NCI-H748 (cell line): ENCODE measurements at regions not wholly inside any gene's neighbourhood (a gene's known extent, or its start where the extent isn't known, plus 50 kb on each side); places are given as distances from the start of the nearest gene placed in this dataset.

Experiments
- DNase-seq: peaks from one replicate; lab custom pipeline; 2025; ENCODE audit not compliant: unreplicated experiment; lab: John Stamatoyannopoulos, UW

DNA sequence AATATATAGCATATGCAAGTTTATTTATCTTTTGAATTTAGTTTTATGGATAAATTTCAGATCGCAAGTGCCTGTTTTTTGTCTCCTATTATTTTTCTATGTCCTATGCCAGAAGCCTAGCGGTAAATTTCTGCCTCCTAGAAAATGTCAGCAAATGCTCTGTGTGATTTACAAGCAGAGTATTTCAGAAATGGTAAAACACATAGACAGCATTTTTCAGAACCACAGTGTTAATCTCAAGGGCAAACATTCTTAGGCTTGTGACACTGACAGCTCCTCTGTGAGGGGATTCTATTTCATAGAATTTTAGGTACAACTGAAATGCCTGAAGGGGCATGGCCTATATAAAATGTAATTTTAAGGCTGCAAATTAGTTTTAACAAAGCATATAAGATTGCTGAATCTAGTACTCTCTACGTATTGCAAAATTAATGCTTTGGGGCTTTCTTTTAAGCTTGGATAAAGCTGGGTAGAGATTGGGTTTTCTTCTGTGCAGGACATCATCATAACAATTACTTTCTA lies 89.9 kb upstream of the PTCHD4 start:
- no peak for DNase-seq

DNA sequence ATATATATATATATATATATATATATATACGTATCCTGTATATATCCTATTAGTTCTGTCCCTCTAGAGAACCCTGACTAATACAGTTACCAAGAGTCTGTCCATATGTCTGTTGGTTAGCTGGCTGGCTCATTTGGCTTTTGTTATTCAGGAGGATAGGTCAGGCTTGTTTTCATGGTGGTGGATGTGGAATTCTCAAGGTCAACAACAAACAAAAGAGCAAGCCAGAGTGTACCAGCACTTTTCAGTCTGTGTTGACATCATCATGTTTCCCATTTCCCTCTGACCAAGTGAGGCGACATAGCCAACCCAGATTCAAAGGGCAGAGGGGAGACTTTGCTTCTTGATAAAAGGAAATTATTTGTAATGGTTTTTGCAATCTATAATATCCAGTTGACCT lies 88.5 kb upstream of the PTCHD4 start:
- DNase-seq, result no peak

DNA sequence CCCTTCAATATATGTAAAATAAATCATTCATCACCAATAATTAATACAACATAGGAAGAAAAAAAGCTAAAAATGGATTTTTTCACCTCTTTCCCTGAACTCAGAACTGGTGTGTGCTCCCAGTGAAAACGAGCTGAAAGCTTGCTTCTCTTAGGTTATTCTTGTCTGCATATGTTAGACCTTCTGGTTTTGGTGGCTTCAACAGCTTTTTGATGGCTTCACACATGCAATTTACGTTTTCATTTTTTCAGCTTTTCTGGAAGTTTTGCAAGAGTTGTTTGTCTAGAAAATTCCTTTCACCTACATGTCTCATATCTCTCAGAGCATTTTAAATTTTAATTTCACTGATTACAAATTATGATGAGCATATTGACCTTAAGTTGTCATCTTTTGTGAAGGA lies 86.9 kb upstream of the PTCHD4 start:
- no peak for DNase-seq

DNA sequence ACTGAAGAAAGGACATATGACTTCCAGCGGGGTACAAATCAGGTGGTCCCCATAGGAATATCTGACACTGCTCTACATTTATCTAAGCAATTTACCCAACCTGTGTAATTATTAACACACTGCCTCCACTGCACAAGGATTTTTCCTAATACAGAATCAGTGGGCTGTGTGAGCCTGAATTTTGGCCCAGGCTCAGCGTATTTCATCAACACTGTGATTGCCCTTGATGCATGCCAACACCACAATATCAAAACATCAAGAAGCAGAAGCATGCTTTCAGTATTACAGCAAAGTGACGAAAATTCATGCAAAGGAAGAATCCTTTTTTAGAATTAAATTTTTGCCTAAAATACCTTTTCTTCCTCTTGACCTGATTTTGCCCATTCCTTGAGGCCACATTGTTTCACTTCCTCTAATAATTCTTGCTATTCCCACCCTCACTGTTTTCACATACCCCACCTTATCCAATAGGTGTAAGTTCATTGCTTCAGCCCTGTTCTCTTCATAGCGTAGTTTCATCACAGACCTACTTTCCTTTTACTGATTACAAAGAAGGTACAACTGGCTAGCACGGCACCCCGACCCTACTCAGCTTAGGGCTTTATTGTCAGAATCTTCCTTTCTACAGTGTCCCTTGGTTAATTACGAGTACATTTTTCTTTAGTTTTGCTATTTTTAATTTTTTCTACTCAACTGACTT lies 83.7 kb upstream of the PTCHD4 start:
- peak; percentile 81 for DNase-seq

DNA sequence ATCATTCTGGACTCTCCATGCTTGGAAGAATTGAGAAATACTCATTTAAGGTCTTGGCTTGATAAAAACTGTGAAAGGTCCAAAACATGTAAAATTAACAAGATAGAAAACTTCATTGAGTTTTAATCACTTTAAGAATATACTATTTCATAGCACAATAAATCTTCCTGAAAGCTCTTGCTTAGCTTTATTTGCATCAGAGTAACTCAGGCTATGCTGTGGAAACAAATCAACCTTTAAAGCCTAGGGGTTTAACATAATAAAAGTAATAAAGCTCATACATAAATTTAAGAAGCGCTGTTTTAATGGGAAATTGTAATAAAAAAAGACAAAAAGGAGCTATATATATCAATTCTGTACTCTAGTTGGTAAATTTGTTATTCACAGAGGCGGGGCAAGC lies 77.2 kb upstream of the PTCHD4 start:
- no peak for DNase-seq

DNA sequence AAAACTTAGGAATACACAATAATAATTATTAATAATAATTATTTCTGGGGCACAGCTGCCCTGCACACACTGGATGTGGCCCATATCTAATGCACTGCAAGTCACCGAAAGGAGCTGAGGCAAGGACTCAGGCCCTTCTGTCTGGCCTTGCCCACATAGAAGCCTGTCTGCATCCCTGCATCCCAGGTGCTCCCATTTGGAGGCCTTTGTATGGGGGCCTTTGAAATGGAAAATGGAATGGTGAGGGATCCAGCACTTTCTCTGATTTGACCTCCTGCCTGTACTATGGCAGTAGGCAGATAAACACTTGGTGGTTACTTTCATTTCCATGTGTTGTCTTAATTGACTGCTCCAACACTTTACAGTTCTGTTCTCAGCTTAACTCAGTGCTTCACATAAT lies 75.7 kb upstream of the PTCHD4 start:
- peak; percentile 20 for DNase-seq

DNA sequence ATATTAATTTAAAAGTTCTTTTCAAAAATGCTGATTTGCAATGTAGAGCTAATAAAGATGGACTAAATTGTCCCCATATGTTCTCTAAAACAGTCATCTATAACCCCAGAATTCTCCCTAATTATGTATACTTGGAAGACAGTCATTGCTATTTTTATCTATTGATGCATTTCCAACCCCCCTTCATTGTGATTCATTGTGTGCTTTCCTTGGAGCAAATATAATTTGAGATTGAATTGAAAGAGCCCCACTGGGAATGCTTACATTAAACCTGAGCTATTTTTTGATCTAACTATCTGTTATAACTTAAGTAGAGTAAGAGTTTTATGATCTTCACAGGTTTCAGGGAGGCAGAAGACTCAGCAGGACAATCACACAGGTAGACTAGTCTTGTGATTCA lies 73.7 kb upstream of the PTCHD4 start:
- peak; percentile 91 for DNase-seq

DNA sequence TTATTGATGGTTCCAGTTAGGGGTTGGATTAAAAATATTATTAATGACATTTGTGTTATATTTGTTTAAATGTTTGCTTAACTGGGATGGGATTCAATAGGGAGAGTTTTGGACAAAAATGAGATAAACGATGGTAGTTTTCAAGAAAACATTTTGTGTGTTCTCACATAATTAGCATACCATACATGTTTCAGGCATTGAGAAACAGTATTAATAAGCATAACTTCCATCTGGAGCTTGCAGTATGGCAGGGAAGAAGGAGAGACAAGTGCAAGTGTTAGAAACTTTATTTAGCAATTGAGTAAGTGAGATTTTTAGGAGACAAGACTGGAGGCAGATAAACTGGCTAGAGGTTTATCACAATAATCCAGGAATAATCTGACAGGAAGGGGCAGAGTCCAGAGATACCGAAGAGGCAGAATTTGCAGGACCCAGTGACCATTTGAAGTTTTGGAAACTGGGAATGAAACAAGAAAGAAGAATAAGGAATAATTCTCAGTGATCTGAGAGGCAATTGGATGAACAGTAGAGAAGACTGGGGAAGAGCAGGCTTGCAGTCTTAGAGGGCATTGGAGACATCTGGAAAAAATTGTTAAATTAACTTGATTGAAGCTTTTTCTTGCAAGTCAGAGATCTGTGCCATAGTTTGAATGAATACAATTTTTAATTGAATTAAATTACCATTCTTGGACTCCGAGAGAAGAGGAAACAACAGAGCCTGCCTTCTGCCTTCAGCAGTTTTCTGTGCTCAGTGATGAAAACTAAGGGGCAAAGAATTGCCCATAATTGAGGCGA lies 73.0 kb upstream of the PTCHD4 start:
- no peak for DNase-seq

DNA sequence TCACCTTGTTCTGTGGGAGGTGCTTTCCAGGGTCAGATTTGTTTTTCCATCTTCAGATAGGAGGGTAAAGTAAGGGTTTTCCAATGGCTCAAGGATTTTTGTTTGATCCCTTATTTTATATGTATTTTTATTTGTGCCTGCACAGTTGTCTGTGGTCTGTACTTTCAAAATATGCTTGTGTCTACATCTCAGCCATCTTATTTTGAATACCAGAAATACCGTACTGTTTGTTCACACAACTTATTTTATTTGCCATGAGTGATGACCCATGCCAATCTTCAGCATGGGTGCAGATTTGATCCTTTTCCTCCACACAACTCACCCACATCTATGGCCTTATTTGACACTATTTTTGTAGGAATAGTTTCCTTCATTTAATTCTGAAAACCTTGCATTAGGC lies 72.2 kb upstream of the PTCHD4 start:
- no peak for DNase-seq

DNA sequence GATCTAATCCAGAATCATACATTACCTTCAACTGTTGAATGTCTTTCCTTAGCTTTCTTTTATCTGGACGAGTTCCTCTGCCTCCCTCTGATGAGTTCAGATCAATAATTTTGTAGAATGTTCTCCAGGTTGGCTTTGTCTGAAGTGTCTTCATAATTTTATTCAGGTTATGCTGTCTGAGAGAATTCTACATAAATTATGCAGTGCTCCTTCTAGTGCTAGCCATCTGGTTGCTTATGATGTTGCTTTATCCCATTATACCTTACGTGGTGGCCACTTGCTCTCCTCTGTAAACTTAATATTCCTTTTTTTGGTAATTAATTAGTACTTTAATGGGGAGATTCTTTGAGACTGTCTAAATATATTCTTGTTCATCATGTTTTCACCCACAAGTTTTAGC lies 67.7 kb upstream of the PTCHD4 start:
- DNase-seq, result no peak

DNA sequence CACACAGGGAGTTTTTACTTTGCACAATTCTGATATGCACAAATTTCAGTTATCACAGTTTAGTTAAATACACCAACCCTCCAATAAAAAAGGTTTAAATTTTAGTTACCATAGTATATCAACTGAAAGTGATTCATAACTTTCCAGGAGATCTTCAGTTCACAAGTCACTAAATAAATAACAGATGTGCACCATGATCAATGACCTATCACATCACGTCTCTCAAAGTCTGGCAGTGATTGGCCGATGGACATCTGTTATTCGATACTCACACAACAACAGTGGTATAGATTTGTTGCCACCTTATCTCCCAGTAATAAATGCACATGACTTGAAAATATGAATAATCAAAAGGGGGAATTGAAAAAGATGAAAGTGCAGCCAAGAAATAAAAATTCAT lies 66.8 kb upstream of the PTCHD4 start:
- no peak for DNase-seq

DNA sequence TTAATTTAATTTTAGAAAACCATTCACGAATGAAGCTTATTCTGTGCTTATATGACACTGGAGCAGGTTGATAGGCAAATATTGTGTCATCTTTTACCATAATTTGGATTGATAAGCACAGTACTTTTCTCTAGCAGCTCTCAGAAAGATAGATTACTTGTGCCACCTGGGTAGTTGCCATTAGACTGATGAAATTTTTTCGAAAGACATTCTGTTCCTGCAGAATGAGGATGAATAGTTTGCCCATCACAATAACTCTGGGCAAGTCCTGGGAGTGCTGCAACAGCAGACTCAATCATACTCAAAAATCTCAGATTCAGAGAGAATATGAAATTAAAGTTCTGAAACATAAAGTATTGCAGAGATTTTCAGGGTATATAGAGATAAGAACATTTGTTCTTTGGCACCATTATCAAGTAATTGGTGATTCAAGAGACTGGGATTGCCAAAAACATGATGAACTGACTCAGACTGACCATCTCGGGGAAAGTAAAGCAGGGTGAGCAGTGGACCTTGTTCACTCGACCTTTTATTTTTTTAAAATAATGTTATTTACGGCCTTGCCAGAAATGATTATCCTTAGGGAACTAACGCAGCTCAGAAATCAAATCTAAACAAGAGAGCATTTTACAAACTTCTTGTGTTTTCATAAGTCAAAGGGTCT lies 65.8 kb upstream of the PTCHD4 start:
- no peak for DNase-seq

DNA sequence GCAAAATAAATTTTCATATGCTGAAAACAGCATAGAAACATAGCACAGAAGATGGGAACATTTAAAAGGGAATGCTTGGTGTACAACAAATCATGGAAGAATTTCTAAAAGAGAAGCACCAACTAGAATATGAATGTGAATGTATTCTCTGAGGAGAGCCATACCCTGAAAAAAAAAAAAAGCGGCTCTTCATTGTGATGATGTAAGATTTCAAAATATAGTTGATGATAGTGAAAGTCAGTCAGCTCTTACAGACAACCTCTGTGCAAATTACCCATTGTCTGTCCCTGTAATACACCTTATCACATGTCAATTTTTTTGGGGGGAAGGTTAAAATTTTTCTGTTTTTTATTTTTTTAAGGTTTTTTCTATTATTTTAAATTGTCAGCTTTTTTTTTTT lies 58.6 kb upstream of the PTCHD4 start:
- DNase-seq, result no peak
